AG08395 (cell line): ENCODE measurements at regions not wholly inside any gene's neighbourhood (a gene's known extent, or its start where the extent isn't known, plus 50 kb on each side); places are given as distances from the start of the nearest gene placed in this dataset.
"Not testable (repeated sequence)": the region's sequence is repeated elsewhere in the genome, so short reads cannot be mapped to it uniquely, and the experiment has no call there.

Source experiments
- DNase-seq: peaks from one replicate; pipeline ENCODE4 v3.0.0; 2012; ENCODE audit warnings: mixed read lengths, low spot score

DNA sequence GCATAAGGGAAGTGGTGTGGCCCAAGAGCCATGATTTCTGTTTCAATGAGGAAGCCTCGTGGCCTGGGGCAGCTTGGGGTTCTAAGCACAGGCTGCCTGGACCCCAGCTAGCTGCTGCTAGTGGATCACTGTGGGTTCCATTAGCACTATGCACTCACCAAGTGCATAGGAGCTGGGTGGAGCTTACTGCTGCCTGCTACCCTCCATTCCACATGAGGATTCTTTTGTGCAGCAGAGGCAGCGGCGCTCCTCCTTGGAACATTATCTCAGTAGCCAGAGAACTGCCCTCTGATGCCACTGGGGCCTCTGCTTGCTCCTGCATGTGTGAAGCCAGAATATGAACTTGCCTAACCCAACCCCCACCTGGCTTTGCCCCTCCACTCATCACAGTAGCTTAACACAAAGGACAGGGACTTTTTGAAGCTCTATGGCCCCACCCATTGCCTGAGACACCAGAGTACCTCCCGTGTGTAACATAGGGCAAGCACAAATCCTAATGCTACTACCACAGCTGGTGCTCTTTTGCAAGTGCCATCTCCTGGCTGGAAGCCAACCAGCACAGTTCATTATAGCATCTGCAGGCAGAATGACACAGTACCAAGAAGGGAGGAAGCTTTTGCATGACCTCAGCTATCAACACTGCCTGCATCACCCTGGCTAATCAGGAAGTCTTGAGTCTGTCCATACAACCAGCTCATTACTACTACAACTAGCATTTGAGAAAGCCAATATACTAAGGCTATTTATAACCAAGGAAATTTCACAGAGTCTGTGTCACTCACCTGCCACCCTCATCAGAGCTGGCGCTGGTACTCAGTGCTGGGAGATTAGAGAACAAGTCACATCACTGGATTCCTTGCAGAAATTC lies 297.0 kb upstream of the GULP1 start:
- no peak for DNase-seq

DNA sequence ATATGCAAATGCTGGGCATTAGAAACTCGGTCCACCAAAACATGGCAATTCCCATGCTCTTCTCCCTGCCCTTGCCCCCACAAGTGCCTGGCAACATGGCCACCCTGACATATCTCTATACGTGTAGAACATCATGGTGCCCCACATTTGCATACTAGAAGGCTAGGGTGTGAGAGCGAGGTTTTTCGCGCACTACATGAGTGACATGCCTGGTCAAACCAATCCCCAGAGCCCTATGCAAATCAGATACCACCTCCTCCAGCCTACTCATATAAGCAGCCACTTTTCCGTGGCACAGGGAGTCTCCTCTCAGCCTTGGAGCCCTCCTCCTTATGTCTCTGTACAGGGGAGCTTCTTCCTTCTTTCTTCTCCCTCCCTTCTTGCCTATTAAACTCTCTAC lies 296.1 kb upstream of the GULP1 start:
- DNase-seq, result no peak

DNA sequence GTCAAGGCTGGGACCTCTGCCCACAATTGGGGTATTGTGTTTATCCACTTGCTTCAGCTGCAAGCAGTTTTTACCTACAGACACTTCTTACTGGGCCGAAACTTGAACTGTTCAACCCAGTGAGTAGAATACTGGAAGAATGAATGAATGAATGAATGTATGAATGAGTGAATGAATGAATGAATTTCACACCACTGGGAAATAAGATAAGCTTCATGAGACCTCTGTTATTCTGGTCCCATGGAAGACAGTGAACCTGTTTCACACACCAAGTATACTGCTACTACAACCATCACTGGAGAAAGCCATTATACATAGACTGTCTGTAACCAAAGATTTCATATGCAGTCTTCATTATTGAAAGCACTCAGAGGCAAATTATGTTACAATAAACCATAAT lies 295.0 kb upstream of the GULP1 start:
- no peak for DNase-seq

DNA sequence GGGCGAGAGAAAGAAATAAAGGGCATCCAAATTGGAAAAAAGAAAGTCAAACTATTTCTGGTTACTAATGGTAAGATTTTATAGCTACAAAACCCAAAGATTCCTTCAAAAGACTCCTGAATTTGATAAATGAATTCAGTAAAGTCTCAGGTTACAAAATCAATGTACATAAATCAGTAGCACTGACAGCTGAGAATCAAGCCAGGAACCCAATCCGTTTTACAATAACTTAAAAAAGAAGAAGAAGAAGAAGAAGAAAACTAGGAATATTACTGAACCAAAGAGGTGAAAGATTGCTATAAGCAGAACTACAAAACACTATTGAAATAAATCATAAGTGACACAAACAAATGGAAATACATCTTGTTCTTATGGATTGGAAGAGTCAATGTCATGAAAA lies 291.5 kb upstream of the GULP1 start:
- DNase-seq, result no peak

DNA sequence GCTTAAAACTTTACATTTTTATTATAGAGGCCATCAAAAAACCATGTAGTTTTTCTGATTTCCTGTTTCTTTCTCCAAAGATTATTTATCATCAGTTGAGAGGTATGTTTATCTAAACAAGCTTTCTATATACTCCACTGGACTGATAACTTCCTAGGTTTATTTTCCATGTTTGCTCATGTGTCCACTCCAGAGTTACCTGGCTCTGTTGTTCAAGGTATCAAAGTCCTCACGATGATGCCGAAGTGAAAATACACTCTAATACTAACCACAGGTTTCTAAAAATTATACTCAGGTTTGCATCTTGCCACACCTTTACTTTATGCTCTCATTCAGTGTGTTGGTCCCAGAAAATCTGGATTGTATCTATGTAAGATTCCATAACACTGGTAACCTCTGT lies 287.9 kb upstream of the GULP1 start:
- DNase-seq, result no peak

DNA sequence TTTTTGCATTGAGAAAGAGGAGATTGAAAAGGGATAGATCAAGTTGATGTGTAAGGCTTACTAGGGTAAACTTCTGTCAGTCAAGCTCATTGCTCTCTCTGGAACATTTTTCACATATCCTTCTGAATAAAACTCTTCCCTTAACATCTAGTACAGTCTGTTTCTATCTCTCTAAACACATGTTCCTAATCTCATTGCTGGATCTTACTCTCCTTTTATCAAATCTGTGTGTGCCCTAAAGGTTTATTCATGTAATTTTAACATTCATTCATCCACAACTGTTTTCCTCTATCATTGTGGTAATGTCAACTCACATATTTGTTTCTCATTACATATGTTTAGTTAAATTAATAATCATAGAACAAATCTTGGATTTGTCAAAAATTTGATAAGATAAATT lies 277.9 kb upstream of the GULP1 start:
- DNase-seq, result no peak

DNA sequence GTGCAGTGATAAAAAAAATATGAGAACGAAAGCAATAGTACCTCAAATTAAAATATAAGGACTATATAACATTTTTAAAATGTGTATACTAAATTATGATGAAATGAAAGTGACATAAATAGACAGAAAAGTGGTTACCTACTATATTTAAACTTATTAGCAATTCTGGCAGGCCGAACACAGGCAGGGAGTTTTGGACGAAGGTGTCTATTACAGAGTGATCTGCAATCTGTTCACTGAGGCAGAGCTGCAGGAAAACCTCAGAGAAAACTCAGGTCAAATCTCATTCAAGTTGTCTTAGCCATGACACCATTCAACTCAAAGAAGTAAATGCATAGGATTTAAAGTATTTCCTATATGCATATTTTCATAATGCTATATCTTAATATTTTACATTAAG lies 274.8 kb upstream of the GULP1 start:
- no peak for DNase-seq

DNA sequence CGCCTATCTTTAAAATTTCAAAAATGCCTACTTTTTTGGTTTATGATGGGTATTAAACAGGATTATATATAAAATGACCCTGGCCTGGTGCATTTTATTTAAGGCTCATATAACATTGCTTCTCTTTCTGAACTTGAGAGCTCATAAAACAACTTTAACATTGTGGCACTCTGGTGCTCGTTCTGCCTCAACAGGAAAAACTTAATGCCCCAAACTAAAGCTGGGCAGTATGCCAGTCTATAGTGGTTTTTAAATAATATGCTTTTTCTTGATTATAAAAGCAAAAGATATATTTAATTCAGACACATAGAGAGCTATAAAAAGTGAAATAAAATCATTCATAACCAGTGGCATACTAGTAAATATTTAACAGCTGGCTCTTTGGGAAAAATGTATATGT lies 269.3 kb upstream of the GULP1 start:
- no peak for DNase-seq

DNA sequence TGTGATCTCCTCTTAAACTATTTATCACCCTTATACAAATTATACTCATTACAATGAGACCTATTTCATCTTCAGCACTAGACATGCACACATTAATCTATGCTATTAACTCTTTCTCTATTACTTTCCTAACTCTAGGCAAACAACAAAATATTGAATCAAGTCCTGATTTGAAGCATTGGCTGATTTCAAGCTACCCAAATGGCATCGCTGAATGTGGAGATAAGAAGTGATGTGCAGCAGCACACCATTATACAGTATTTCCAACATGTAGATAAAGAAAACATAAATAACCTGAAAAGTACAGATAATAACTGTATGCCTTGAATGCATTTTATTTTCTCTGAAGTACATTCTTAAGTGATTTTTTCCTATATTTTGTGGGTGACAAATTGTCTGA lies 268.6 kb upstream of the GULP1 start:
- DNase-seq, result no peak

DNA sequence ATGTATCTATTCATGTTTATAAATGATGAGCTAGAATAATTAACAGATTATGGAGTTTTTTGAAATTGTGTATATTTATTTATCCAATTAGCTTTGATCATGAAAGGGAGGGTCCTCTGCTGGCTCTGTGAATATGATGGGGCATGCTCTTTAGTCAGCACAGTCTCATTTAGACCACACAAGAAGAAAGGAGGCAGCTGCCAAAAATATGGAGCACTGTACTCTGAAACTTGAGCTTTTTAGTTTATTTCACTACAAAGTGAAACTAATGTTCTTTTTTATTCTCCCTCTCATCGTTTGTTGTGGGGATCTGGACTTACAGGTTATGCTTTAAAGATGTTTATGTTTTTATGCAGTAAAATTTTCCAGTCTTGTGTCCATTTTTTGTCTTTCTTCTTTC lies 266.9 kb upstream of the GULP1 start:
- no peak for DNase-seq

DNA sequence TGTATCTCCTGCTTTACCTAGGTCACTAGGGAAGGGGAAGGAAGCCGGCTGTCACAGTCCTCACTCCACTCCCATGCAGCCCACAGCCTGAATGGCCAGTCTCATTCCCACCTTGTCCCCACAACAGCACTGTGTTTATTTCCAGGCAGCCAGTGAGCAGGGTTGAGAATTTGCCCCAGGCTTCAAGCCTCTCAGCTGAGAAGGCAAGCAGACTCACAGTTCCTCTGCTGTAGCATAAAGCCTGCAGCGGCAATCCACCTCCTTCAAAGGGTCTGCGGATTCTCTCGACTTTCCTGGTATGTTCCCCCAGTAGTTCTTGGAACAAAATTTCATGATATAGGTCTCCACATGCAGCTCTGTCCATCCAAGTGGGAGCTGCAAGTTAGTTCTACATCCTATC lies 262.9 kb upstream of the GULP1 start:
- DNase-seq, result no peak

DNA sequence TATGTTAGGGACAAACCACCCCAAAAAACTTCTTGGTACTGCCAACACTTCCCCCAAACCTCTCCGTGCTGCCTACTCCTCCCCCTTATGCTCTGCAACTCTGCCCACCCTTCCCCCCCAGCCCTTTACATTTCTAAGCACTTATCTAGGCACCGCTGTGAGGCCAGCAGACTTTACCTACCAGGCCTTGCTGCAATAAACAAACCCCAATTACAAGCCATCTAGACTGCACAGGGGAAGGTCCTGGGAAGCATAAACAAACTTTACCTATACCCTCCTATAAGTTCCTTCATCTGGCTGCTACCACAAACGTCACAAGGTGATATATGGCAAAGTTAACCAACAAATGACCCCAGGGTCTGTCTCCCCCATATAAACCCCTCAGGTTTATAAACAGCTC lies 259.4 kb upstream of the GULP1 start:
- no peak for DNase-seq

DNA sequence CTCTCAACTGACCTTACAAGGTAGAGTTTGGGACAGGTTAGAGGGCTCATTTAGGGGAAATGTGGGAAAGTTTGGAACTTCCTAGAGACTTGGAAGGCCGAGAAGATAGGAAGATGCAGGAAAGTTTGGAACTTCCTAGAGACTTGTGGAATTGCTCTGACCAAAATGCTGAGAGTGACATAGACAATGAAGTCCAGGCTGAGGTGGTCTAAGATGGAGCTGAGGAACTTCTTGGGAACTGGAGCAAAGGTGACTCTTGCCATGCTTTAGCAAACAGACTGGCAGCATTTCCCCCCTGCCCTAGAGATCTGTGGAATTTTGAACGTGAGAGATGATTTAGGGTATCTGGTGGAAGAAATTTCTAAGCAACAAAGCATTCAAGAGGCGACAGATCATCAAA lies 258.9 kb upstream of the GULP1 start:
- no peak for DNase-seq

DNA sequence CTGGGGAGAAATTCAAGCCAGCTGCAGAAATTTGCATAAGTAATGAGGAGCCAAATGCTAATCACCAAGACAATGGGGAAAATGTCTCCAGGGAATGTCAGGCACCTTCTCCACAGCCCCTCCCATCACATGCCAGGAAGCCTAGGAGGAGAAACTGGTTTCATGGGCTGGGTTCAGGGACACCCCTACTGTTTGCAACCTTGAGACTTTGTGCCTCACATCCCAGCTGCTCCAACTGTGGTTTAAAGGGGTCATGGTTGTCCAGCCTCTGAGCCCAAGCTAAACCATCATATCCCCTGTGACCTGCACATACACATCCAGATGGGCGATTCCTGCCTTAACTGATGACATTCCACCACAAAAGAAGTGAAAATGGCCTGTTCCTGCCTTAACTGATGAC lies 258.4 kb upstream of the GULP1 start:
- DNase-seq, result not testable (repeated sequence)

DNA sequence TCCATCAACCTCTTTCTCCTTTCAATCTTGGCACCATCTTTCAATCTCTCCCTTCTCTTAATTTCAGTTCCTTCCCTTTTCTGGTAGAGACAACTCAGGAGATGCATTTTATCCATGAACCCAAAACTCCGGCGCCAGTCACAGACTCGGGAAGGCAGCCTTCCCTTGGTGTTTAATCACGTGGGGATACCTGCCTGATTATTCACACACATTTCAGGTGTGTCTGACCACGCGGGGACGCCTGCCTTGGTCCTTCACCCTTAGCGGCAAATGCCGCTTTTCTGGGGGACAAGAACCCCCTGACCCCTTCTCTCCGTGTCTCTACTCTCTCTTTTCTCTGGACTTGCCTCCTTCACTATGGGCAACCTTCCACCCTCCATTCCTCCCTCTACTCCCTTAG lies 257.6 kb upstream of the GULP1 start:
- not testable (repeated sequence) for DNase-seq

DNA sequence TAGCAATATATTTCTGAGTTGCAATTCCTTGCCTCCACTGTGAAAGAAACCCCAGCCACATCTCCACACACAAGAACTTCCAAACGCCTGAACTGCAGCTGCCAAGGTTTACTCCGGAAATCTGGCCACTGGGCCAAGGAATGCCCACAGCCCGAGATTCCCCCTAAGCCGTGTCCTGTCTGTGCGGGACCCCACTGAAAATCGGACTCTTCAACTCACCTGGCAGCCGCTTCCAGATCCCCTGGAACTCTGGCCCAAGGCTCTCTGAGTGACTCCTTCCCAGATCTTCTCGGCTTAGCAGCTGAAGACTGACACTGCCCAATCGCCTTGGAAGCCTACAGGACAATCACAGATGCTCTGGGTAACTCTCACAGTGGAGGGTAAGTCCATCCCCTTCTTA lies 256.3 kb upstream of the GULP1 start:
- DNase-seq, result not testable (repeated sequence)

DNA sequence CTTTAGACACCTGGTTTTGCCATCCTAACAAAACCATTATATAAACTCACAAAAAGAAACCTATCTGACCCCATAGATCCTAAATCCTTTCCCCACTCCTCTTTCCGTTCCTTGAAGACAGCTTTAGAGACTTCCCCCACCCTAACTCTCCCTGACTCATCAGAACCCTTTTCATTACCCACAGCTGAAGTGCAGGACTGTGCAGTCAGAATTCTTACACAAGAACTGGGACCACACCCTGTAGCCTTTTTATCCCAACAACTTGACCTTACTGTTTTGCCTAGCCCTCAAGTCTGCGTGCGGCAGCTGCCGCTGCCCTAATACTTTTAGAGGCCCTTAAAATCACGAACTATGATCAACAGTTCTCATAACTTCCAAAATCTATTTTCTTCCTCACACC lies 254.9 kb upstream of the GULP1 start:
- not testable (repeated sequence) for DNase-seq

DNA sequence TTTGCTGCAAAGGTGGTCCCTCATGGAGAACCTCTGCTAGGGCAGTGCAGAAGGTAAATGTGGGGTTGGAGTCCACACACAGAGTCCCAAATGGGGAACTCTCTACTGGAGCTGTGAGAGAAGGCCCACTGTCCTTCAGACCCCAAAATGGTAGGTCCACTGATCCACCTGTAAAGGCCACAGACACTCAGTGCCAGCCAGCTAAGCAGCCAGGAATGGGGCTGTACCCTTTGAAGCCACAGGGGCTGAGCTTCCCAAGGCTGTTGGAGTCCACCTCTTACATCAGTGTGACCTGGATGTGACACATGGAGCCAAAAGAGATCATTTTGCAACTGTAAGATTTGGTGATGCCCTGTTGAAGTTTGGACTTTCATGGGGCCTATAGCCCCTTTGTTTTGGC lies 252.4 kb upstream of the GULP1 start:
- no peak for DNase-seq

DNA sequence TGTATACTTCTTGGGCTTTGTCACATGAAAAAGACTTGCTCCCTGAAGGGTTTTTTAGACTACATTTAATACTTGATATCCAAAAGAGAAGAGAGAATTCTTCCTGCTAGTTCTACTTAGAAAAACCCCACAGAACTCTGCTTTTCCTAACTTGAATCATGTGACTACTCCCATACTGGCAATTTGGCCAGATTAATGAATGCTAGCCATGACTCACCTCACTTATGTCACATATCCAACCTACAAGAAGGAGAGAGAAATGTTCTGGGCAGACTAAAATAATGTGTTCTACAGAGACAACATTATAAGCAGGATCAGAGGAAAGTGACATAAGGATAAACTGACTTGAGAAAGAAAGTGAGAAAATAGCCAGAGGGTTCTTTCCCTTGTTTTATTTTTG lies 249.3 kb upstream of the GULP1 start:
- peak; percentile 41 for DNase-seq

DNA sequence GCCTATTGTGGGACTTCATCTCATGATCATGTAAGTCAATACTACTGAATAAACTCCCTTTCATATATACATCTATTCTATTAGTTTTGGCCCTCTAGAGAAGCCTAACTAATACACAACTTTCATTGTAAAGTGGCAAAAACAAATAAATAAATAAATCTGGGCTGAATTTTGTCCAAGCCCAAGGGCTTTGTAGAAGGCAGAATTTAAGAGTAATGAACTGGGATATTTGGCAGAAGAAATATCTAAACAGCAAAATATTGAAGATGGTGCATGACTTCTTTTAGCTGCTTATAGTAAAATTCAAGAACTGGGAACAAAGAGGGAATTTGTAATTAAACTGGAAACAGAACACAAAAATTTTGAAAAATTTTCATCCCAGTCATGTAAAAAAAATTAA lies 246.7 kb upstream of the GULP1 start:
- DNase-seq, result no peak

DNA sequence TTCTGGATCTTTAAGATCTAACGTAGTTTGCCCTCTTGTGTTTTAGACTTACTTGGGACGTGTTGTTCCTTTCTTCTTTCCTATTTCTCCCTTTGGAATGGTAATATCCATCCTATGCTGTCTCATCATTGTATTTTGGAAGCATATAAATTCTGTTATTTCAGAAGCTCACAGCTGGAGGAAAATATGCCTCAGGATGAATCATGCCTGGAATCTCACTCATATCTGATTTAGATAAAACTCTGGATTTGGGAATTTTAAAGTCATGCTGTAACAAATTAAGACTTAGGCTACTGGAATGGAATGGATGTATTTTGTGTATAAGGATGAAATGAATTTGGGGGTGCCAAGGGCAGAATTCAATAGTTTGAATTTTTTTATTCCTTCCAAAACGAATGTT lies 245.2 kb upstream of the GULP1 start:
- DNase-seq, result no peak

DNA sequence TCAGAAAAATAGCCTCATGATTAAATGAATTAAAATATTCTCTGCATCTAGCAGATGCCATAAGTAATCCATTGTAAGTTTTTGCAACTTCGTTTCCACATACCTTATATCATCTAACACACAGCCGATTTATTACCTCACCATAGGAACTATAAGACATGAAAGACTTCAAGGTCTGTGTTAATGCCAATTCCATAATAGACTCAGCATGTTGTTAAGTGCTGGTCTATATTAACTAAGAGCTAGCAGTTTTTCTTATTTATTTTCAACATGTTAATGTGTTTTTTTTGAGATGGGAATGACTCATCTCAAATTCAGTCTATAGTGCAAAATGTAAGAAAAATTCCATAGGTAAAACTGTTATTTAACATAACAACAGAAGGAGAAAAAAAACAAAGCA lies 243.9 kb upstream of the GULP1 start:
- DNase-seq, result no peak

DNA sequence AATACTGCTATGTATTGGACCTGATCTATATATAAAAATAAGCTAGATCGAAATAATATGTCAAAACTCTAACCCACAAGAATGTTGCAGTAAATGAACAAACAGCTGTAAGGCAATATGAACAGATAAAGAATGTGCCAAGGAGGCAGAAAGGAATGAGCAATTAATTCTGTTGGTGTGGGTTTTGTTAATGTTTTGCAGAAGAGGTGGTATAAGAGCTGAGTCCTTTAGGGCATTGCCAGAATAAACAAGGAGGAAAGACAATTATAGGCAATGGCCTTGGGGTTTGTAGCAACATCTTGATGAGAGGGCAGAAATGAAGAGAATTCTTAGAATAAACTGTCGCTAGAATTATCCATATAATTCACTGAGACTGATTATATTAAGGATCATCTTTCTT lies 240.9 kb upstream of the GULP1 start:
- no peak for DNase-seq

DNA sequence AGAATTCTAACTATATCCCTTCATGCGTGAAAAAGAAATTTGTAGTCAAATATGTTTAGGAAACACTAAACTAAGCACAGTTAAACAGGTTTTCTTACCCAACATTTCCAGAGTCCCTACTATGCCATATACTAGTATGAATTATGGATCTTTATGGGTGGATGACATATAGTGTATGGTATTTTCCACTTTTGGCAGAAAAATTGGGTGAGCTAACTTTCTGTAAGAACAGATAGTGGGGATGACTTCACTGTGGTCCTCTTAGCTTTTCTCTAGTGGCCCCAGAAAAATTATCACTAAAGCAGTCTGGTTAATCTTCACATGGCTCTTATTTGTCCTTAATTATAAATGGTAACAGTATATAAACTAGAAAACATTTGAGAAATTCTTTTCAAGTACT lies 240.0 kb upstream of the GULP1 start:
- no peak for DNase-seq
